ENCODE measurements at regions not wholly inside any gene's neighbourhood (a gene's known extent, or its start where the extent isn't known, plus 50 kb on each side); places are given as distances from the start of the nearest gene placed in this dataset.

GRCh38 chr2:12506846-12507245, 209.9 kb upstream of the TRIB2 start:
- no peak for TF ChIP-seq ZFX (IDR thresholded peaks at IDR 0.05; ENCODE audit: borderline replicate concordance)
- TF ChIP-seq, protein P1, sequence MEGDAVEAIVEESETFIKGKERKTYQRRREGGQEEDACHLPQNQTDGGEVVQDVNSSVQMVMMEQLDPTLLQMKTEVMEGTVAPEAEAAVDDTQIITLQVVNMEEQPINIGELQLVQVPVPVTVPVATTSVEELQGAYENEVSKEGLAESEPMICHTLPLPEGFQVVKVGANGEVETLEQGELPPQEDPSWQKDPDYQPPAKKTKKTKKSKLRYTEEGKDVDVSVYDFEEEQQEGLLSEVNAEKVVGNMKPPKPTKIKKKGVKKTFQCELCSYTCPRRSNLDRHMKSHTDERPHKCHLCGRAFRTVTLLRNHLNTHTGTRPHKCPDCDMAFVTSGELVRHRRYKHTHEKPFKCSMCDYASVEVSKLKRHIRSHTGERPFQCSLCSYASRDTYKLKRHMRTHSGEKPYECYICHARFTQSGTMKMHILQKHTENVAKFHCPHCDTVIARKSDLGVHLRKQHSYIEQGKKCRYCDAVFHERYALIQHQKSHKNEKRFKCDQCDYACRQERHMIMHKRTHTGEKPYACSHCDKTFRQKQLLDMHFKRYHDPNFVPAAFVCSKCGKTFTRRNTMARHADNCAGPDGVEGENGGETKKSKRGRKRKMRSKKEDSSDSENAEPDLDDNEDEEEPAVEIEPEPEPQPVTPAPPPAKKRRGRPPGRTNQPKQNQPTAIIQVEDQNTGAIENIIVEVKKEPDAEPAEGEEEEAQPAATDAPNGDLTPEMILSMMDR (IDR thresholded peaks at IDR 0.05), result no peak
- H3K27ac ChIP-seq, result no peak overlapping the region

DNA sequence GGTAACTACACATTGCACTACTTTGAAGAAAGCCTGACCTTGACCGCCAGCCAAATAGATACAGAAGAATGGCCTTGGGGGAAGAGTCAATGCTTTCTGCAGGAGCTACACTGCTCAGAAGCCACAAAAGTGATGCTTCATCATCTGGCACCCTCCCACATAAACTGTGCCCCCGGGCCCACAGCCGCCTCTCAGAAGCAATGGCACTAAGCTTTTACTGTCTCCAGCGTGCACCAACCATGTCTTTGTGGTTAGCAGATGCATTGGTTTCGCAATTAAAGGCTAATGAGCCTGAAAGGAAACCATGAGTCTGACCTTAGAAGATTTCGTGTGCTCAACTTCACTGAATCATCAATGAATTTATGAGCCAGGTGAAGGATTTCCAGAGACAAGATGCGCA, 209.4 kb upstream of the TRIB2 start:
- H3K27ac ChIP-seq, result no peak overlapping the region
- TF ChIP-seq, protein P1 (IDR thresholded peaks at IDR 0.05), result no peak

- no peak for TF ChIP-seq ZFX (IDR thresholded peaks at IDR 0.05; ENCODE audit: borderline replicate concordance)
- TF ChIP-seq, protein P1 (IDR thresholded peaks at IDR 0.05), result no peak
Measured at GRCh38 chr2:12510070-12510469, 206.7 kb upstream of the TRIB2 start.

GRCh38 chr2:12513339-12513738, 203.4 kb upstream of the TRIB2 start:
- H3K27ac ChIP-seq, result no peak overlapping the region
- TF ChIP-seq, protein P1 (IDR thresholded peaks at IDR 0.05), result no peak
- no peak for TF ChIP-seq ZFX (IDR thresholded peaks at IDR 0.05; ENCODE audit: borderline replicate concordance)

More at GRCh38 chr2:12510070-12510469, 206.7 kb upstream of the TRIB2 start:
- no peak overlapping the region for H3K27ac ChIP-seq

- no peak overlapping the region for H3K27ac ChIP-seq
- TF ChIP-seq, protein P1 (IDR thresholded peaks at IDR 0.05), result no peak
- TF ChIP-seq ZFX (IDR thresholded peaks at IDR 0.05; ENCODE audit: borderline replicate concordance), result no peak
Measured at GRCh38 chr2:12514168-12514567, 202.6 kb upstream of the TRIB2 start.

- TF ChIP-seq, protein P1 (IDR thresholded peaks at IDR 0.05), result no peak
- no peak for TF ChIP-seq ZFX (IDR thresholded peaks at IDR 0.05; ENCODE audit: borderline replicate concordance)
- no peak overlapping the region for H3K27ac ChIP-seq
Measured at GRCh38 chr2:12514631-12515437, 201.9 kb upstream of the TRIB2 start.

- no peak overlapping the region for H3K27ac ChIP-seq
- TF ChIP-seq, protein P1 (IDR thresholded peaks at IDR 0.05), result no peak
- TF ChIP-seq ZFX (IDR thresholded peaks at IDR 0.05; ENCODE audit: borderline replicate concordance), result no peak
Measured at GRCh38 chr2:12515871-12516270, 200.9 kb upstream of the TRIB2 start.

Measured in 22Rv1 (cell line).